Breast epithelium (tissue), 3 donors: ENCODE measurements at regions not wholly inside any gene's neighbourhood (a gene's known extent, or its start where the extent isn't known, plus 50 kb on each side); places are given as distances from the start of the nearest gene placed in this dataset.

Experiments used
- POLR2A ChIP-seq: fragments of 450-650 bp; IDR thresholded peaks from one replicate; pipeline ENCODE4 v1.6.1; 2016; ENCODE audit warnings: antibody characterized with exemption, mild to moderate bottlenecking, moderate library complexity
- POLR2AphosphoS5 ChIP-seq, 3 donors: sonication (generic); formaldehyde crosslinking; IDR thresholded peaks; one replicate each; pipeline ENCODE4 v1.6.1; 2017; ENCODE audit warnings: antibody characterized with exemption in 3 of 3
- TF ChIP-seq, protein P1 (sequence below), 3 donors: fragments of 450-650 bp; IDR thresholded peaks; one replicate each; pipeline ENCODE4 v1.5.1; 2016 to 2017; ENCODE audit warnings: antibody characterized with exemption in 3 of 3, mild to moderate bottlenecking in 3 of 3, moderate library complexity in 3 of 3

DNA sequence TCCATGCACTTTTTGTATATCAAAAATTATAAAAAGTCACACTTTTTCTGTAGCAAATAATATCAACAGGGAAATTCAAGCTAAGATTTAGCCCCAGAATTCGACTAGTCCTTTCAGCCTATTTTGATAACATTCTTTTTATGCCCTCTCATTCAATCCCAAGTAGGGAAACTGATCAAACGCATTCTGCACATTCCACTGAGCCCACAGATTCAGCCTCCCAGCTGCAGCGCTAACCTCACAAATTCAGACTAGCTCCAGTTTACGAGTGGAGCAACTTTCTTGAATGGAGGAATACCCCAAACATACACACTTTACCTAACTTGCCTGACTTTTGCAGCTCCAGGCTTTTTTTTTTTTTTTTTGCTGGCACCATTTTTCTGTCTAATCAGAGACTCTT is 70.3 kb upstream of the HEY2 start:
- TF ChIP-seq, protein P1, sequence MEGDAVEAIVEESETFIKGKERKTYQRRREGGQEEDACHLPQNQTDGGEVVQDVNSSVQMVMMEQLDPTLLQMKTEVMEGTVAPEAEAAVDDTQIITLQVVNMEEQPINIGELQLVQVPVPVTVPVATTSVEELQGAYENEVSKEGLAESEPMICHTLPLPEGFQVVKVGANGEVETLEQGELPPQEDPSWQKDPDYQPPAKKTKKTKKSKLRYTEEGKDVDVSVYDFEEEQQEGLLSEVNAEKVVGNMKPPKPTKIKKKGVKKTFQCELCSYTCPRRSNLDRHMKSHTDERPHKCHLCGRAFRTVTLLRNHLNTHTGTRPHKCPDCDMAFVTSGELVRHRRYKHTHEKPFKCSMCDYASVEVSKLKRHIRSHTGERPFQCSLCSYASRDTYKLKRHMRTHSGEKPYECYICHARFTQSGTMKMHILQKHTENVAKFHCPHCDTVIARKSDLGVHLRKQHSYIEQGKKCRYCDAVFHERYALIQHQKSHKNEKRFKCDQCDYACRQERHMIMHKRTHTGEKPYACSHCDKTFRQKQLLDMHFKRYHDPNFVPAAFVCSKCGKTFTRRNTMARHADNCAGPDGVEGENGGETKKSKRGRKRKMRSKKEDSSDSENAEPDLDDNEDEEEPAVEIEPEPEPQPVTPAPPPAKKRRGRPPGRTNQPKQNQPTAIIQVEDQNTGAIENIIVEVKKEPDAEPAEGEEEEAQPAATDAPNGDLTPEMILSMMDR (IDR thresholded peaks at IDR 0.05), result no peak
- TF ChIP-seq POLR2AphosphoS5 (IDR thresholded peaks at IDR 0.05) (no peak), POLR2A (no peak)
